GM21528 (cell line): ENCODE measurements at regions not wholly inside any gene's neighbourhood (a gene's known extent, or its start where the extent isn't known, plus 50 kb on each side); places are given as distances from the start of the nearest gene placed in this dataset.
A peak's percentile ranks its signal among the peaks of the same experiment; 100 is the strongest.

Experiments used
- ATAC-seq: cut with Tn5 transposase; IDR thresholded peaks from one replicate; pipeline ENCODE4 v1.9.1; 2021; ENCODE audit warnings: mild to moderate bottlenecking, moderate library complexity; ENCODE audit not compliant: unreplicated experiment, low FRiP score

GRCh38 chr2:164314148-164314547 is 307.1 kb downstream of the GRB14 start:
- ATAC-seq: no peak

- no peak for ATAC-seq
Observed at GRCh38 chr2:164306872-164307271, 314.4 kb downstream of the GRB14 start.

- ATAC-seq: no peak
Observed at GRCh38 chr2:164302786-164303185, 318.5 kb downstream of the GRB14 start.

- ATAC-seq: no peak
Observed at GRCh38 chr2:164288235-164288634, 333.0 kb downstream of the GRB14 start.

GRCh38 chr2:164287056-164287455 is 334.2 kb downstream of the GRB14 start:
- no peak for ATAC-seq

GRCh38 chr2:164285576-164285975 is 335.7 kb downstream of the GRB14 start:
- ATAC-seq: no peak

GRCh38 chr2:164281896-164282295 is 339.4 kb downstream of the GRB14 start:
- no peak for ATAC-seq

- ATAC-seq: no peak
Observed at GRCh38 chr2:164275659-164276058, 345.6 kb downstream of the GRB14 start.

GRCh38 chr2:164260506-164260905 is 360.8 kb downstream of the GRB14 start:
- ATAC-seq: no peak

GRCh38 chr2:164257742-164258141 is 363.5 kb downstream of the GRB14 start:
- no peak for ATAC-seq

- ATAC-seq: peak; percentile 85
Observed at GRCh38 chr2:164252568-164253287, 368.6 kb downstream of the GRB14 start.

GRCh38 chr2:164243315-164243714 is 378.0 kb downstream of the GRB14 start:
- no peak for ATAC-seq

GRCh38 chr2:164242409-164242808 is 378.9 kb downstream of the GRB14 start:
- ATAC-seq: no peak

GRCh38 chr2:164234074-164234473 is 387.2 kb downstream of the GRB14 start:
- no peak for ATAC-seq

GRCh38 chr2:164224007-164224406 is 397.3 kb downstream of the GRB14 start:
- ATAC-seq: no peak

- no peak for ATAC-seq
Observed at GRCh38 chr2:164221473-164221872, 399.8 kb downstream of the GRB14 start.

GRCh38 chr2:164220265-164220664 is 401.0 kb downstream of the GRB14 start:
- ATAC-seq: no peak

- ATAC-seq: no peak
Observed at GRCh38 chr2:164213916-164214315, 407.4 kb downstream of the GRB14 start.

GRCh38 chr2:164205347-164205746 is 415.9 kb downstream of the GRB14 start:
- ATAC-seq: no peak

- no peak for ATAC-seq
Observed at GRCh38 chr2:164203131-164203530, 418.2 kb downstream of the GRB14 start.

GRCh38 chr2:164198256-164198655 is 423.0 kb downstream of the GRB14 start:
- no peak for ATAC-seq

GRCh38 chr2:164190700-164191099 is 430.6 kb downstream of the GRB14 start:
- no peak for ATAC-seq

GRCh38 chr2:164189851-164190250 is 431.4 kb downstream of the GRB14 start:
- ATAC-seq: no peak
